Epithelial cell of prostate (primary cell): ENCODE measurements at regions not wholly inside any gene's neighbourhood (a gene's known extent, or its start where the extent isn't known, plus 50 kb on each side); places are given as distances from the start of the nearest gene placed in this dataset.
A peak's percentile ranks its signal among the peaks of the same experiment; 100 is the strongest.

Source experiments
- DNase-seq: peaks from one replicate; pipeline ENCODE4 v3.0.0-alpha.2; 2011; ENCODE audit warnings: low read depth, low spot score
- H3K27ac ChIP-seq: fragments of 450-650 bp; 2 replicates; pipeline ENCODE4 v1.5.1; 2017; ENCODE audit warnings: mild to moderate bottlenecking

- no peak for DNase-seq
- no peak overlapping the region for H3K27ac ChIP-seq
Measured at GRCh38 chr13:95352486-95352885, 51.2 kb upstream of the ABCC4 start.

- no peak overlapping the region for H3K27ac ChIP-seq
- no peak for DNase-seq
Measured at GRCh38 chr13:95354156-95354555, 52.9 kb upstream of the ABCC4 start.

- DNase-seq = no peak
- H3K27ac ChIP-seq = no peak overlapping the region
Measured at GRCh38 chr13:95354680-95355487, 53.6 kb upstream of the ABCC4 start.

GRCh38 chr13:95355494-95355893, 54.2 kb upstream of the ABCC4 start:
- no peak for DNase-seq
- H3K27ac ChIP-seq = no peak overlapping the region

GRCh38 chr13:95356916-95357315, 55.7 kb upstream of the ABCC4 start:
- H3K27ac ChIP-seq = no peak overlapping the region
- no peak for DNase-seq

- H3K27ac ChIP-seq = no peak overlapping the region
- DNase-seq = no peak
Measured at GRCh38 chr13:95357875-95358274, 56.6 kb upstream of the ABCC4 start.

GRCh38 chr13:95360052-95360451, 58.8 kb upstream of the ABCC4 start:
- DNase-seq = no peak

GRCh38 chr13:95360464-95361097, 59.3 kb upstream of the ABCC4 start:
- DNase-seq = no peak
- H3K27ac ChIP-seq = no peak overlapping the region

More at GRCh38 chr13:95360052-95360451, 58.8 kb upstream of the ABCC4 start:
- no peak overlapping the region for H3K27ac ChIP-seq

GRCh38 chr13:95361686-95362085, 60.4 kb upstream of the ABCC4 start:
- H3K27ac ChIP-seq = no peak overlapping the region
- DNase-seq = no peak

GRCh38 chr13:95362666-95363065, 61.4 kb upstream of the ABCC4 start:
- no peak overlapping the region for H3K27ac ChIP-seq
- DNase-seq = no peak

- no peak overlapping the region for H3K27ac ChIP-seq
- no peak for DNase-seq
Measured at GRCh38 chr13:95367309-95367843, 66.1 kb upstream of the ABCC4 start.

- no peak for DNase-seq
- H3K27ac ChIP-seq = no peak overlapping the region
Measured at GRCh38 chr13:95368998-95369397, 67.7 kb upstream of the ABCC4 start.

GRCh38 chr13:95375706-95376105, 74.5 kb upstream of the ABCC4 start:
- no peak for DNase-seq
- H3K27ac ChIP-seq = no peak overlapping the region

- H3K27ac ChIP-seq = no peak overlapping the region
- DNase-seq = no peak
Measured at GRCh38 chr13:95378603-95379002, 77.4 kb upstream of the ABCC4 start.

- H3K27ac ChIP-seq = no peak overlapping the region
- DNase-seq = peak; percentile 22
Measured at GRCh38 chr13:95380468-95381211, 79.4 kb upstream of the ABCC4 start.

GRCh38 chr13:95381212-95381527, 79.9 kb upstream of the ABCC4 start:
- no peak overlapping the region for H3K27ac ChIP-seq
- DNase-seq = no peak

GRCh38 chr13:95382411-95382810, 81.2 kb upstream of the ABCC4 start:
- no peak overlapping the region for H3K27ac ChIP-seq
- no peak for DNase-seq

GRCh38 chr13:95382916-95383315, 81.7 kb upstream of the ABCC4 start:
- no peak for DNase-seq
- H3K27ac ChIP-seq = no peak overlapping the region

GRCh38 chr13:95385373-95385772, 84.1 kb upstream of the ABCC4 start:
- no peak overlapping the region for H3K27ac ChIP-seq
- DNase-seq = no peak

GRCh38 chr13:95385798-95386197, 84.5 kb upstream of the ABCC4 start:
- DNase-seq = no peak
- no peak overlapping the region for H3K27ac ChIP-seq

GRCh38 chr13:95386370-95386769, 85.1 kb upstream of the ABCC4 start:
- no peak for DNase-seq
- H3K27ac ChIP-seq = no peak overlapping the region
